Progenitor cell of endocrine pancreas (in vitro differentiated cells): ENCODE measurements at regions not wholly inside any gene's neighbourhood (a gene's known extent, or its start where the extent isn't known, plus 50 kb on each side); places are given as distances from the start of the nearest gene placed in this dataset.

ENCODE experiments used
- DNase-seq: peaks from one replicate; pipeline ENCODE4 v3.0.0; 2021; ENCODE audit warnings: low spot score; ENCODE audit not compliant: unreplicated experiment
- H3K27ac Mint-ChIP-seq: 2 replicates; pipeline ENCODE4 v1.8.0; 2021; ENCODE audit warnings: mild to moderate bottlenecking, moderate library complexity, mixed read lengths
- H3K27me3 Mint-ChIP-seq: 2 replicates; pipeline ENCODE4 v1.8.0; 2021; ENCODE audit warnings: mixed read lengths
- H3K36me3 Mint-ChIP-seq: 2 replicates; pipeline ENCODE4 v1.8.0; 2022; ENCODE audit warnings: mixed read lengths; ENCODE audit not compliant: insufficient read depth
- H3K4me1 Mint-ChIP-seq: 2 replicates; pipeline ENCODE4 v1.8.0; 2021; ENCODE audit warnings: low read depth, mixed read lengths
- H3K4me3 Mint-ChIP-seq: 2 replicates; pipeline ENCODE4 v1.8.0; 2021; ENCODE audit warnings: low read depth, mild to moderate bottlenecking, moderate library complexity, mixed read lengths
- H3K9me3 Mint-ChIP-seq: 2 replicates; pipeline ENCODE4 v1.8.0; 2021; ENCODE audit warnings: low read depth, mixed read lengths
- TF ChIP-seq, protein P1 (sequence below): fragments of 200-600 bp; sonication (generic); IDR thresholded peaks from one replicate; pipeline ENCODE4 v1.5.0; 2021; ENCODE audit warnings: antibody characterized with exemption, mild to moderate bottlenecking; ENCODE audit not compliant: unreplicated experiment

DNA sequence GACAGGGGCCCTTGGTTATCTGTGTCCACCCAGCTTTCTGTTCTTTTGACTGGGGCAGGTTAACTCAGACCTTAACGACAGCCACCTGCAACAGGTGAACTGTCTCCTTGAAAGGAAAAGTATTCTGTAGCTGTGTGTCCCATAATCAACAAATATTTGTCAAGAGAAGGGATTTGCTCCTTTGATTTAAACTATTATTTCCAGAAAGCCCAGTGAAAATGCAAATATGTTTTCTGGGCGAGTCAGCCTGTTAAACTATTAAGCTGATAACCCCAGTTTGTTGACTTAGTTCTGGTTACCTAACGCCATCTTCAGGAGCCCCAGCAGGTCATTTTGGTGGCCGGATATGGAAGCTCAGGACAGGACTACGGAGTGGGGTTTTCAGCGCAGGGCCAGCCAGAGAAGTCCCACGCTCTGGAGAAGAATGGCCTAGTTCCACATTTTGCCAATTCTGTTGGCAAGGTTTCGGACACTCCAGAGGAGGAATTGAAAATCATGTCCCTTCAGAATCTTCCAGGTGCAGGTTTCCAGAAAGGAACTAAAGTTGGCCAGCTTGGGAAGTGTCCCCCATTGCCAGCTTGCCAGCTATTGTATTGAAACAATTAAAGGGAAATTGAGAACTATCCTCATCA is 54.5 kb downstream of the ADRA2A start:
- Mint-ChIP-seq H3K9me3 (peaks cover 26% of the 10 kb centered on the region), H3K4me3 (no peak overlapping the region), H3K4me1 (peaks cover 33% of the 10 kb centered on the region), H3K27ac (peak overlapping the region; percentile 91), H3K27me3 (peaks cover 18% of the 10 kb centered on the region), H3K36me3 (peaks cover 6% of the 10 kb centered on the region)
- TF ChIP-seq, protein P1, sequence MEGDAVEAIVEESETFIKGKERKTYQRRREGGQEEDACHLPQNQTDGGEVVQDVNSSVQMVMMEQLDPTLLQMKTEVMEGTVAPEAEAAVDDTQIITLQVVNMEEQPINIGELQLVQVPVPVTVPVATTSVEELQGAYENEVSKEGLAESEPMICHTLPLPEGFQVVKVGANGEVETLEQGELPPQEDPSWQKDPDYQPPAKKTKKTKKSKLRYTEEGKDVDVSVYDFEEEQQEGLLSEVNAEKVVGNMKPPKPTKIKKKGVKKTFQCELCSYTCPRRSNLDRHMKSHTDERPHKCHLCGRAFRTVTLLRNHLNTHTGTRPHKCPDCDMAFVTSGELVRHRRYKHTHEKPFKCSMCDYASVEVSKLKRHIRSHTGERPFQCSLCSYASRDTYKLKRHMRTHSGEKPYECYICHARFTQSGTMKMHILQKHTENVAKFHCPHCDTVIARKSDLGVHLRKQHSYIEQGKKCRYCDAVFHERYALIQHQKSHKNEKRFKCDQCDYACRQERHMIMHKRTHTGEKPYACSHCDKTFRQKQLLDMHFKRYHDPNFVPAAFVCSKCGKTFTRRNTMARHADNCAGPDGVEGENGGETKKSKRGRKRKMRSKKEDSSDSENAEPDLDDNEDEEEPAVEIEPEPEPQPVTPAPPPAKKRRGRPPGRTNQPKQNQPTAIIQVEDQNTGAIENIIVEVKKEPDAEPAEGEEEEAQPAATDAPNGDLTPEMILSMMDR: no peak
- DNase-seq: no peak

DNA sequence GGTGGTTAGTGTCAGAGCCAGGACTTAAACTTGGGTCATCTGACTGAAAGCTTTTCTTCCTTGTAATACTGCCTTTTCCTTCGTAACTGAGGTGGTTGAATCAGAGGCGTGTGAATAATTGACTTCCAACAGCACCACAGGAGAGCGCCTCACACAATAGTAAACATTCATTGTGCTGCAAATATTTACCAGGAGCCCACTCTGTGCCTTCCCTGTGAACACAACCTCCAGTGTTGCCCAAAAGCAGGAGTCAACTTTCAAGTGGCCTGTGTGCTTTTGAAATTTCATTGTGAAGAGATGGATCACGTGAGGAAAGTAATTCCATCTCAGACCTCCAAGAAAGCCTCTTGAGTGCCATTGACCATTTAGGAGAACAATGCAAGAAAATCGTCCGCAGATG is 60.2 kb downstream of the ADRA2A start:
- peaks cover 11% of the 10 kb centered on the region for H3K27me3 Mint-ChIP-seq
- TF ChIP-seq, protein P1: no peak
- peaks cover 6% of the 10 kb centered on the region for H3K36me3 Mint-ChIP-seq
- no peak for DNase-seq
- H3K4me3 Mint-ChIP-seq: peak overlapping the region; percentile 14
- peaks cover 26% of the 10 kb centered on the region for H3K9me3 Mint-ChIP-seq
- peaks cover 23% of the 10 kb centered on the region for H3K4me1 Mint-ChIP-seq
- peak overlapping the region; percentile 60 for H3K27ac Mint-ChIP-seq

DNA sequence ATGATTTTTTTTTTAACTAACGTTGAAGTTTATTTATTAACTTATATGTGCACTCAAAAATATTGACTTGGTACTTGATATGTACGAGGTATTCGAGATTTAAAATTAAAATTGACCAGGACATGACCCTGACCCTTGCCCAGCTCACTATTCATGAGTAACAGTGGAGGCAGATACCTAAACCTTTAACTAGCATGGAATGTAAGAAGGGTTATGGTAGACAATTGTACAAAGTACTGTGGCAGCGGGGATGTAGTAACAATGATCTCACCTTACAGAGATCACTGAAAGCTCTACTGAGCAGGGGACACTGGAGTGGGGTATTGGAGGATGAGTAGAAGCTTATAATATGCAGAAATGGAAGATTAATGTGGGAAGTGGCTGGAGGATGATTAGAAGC is 60.8 kb downstream of the ADRA2A start:
- no peak for DNase-seq
- peaks cover 22% of the 10 kb centered on the region for H3K9me3 Mint-ChIP-seq
- H3K4me1 Mint-ChIP-seq: peaks cover 23% of the 10 kb centered on the region
- TF ChIP-seq, protein P1: no peak
- H3K27ac Mint-ChIP-seq: peak overlapping the region; percentile 1
- H3K36me3 Mint-ChIP-seq: peaks cover 3% of the 10 kb centered on the region
- H3K27me3 Mint-ChIP-seq: peaks cover 15% of the 10 kb centered on the region
- H3K4me3 Mint-ChIP-seq: peak overlapping the region; percentile 1

DNA sequence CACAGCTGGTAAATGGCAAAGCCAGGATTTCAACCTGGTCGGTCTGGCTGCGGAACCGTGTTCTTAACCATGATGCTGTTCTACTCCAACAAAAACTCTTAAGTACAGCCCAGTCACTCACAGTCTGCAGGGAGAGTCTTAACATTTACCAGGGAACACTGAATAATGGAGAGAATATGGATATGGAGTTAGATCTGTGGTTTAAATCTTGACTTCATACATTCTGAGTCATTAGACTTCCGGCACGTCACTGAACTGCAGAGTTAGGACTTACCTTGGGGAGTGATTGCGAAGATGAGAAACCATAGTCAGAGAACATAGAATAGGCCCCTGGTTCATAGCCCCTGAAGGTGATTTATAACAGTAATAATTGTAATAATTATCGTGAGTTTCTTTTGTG is 61.7 kb downstream of the ADRA2A start:
- Mint-ChIP-seq H3K27ac (no peak overlapping the region), H3K4me1 (peaks cover 23% of the 10 kb centered on the region), H3K4me3 (no peak overlapping the region), H3K36me3 (peaks cover 2% of the 10 kb centered on the region), H3K27me3 (peaks cover 15% of the 10 kb centered on the region), H3K9me3 (peaks cover 14% of the 10 kb centered on the region)
- no peak for DNase-seq
- TF ChIP-seq, protein P1: no peak

DNA sequence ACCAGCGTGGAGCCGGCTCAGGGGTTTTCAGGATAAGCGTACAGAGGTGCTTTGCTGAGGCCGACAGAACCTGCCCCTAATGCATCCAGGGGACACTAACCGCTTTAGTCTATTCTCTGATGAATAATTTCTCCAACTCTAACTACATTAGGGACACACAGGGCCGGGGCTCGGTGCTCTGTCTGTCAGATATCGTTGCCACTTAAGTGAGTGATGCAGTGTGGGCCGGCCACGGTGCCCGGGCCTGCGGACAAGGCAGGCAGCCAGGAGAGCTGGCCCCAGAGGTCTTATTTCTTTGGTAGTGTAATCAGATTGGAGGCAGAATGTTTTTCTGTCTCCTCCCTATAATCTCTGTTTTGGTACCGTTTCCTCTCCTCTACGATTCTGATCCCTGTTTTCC is 62.7 kb downstream of the ADRA2A start:
- Mint-ChIP-seq H3K27ac (no peak overlapping the region), H3K9me3 (peaks cover 9% of the 10 kb centered on the region), H3K36me3 (peaks cover 2% of the 10 kb centered on the region), H3K4me1 (peaks cover 23% of the 10 kb centered on the region), H3K4me3 (no peak overlapping the region), H3K27me3 (peaks cover 17% of the 10 kb centered on the region)
- no peak for DNase-seq
- TF ChIP-seq, protein P1: no peak
